HG03097 (cell line): ENCODE measurements at regions not wholly inside any gene's neighbourhood (a gene's known extent, or its start where the extent isn't known, plus 50 kb on each side); places are given as distances from the start of the nearest gene placed in this dataset.

Experiments used
- ATAC-seq: cut with Tn5 transposase; IDR thresholded peaks from one replicate; pipeline ENCODE4 v1.9.1; 2021; ENCODE audit not compliant: unreplicated experiment, low FRiP score

GRCh38 chr12:124402248-124403066, 107.6 kb downstream of the RFLNA start:
- ATAC-seq, result no peak

- no peak for ATAC-seq
These were observed 106.9 kb downstream of the RFLNA start for GRCh38 chr12:124401704-124402221.

- ATAC-seq, result no peak
These were observed 105.2 kb downstream of the RFLNA start for GRCh38 chr12:124400124-124400523.

GRCh38 chr12:124399622-124400021, 104.7 kb downstream of the RFLNA start:
- ATAC-seq, result no peak

GRCh38 chr12:124398578-124399227, 103.8 kb downstream of the RFLNA start:
- ATAC-seq, result no peak

- no peak for ATAC-seq
These were observed 103.1 kb downstream of the RFLNA start for GRCh38 chr12:124397807-124398577.

GRCh38 chr12:124397399-124397679, 102.4 kb downstream of the RFLNA start:
- ATAC-seq, result no peak

GRCh38 chr12:124396544-124397398, 101.9 kb downstream of the RFLNA start:
- no peak for ATAC-seq

GRCh38 chr12:124395986-124396385, 101.1 kb downstream of the RFLNA start:
- ATAC-seq, result no peak

GRCh38 chr12:124395284-124395752, 100.4 kb downstream of the RFLNA start:
- ATAC-seq, result no peak

GRCh38 chr12:124394462-124395128, 99.7 kb downstream of the RFLNA start:
- no peak for ATAC-seq

GRCh38 chr12:124393831-124394230, 98.9 kb downstream of the RFLNA start:
- no peak for ATAC-seq

GRCh38 chr12:124393414-124393790, 98.5 kb downstream of the RFLNA start:
- ATAC-seq, result no peak

GRCh38 chr12:124392667-124393413, 97.9 kb downstream of the RFLNA start:
- ATAC-seq, result no peak

- ATAC-seq, result no peak
These were observed 97.4 kb downstream of the RFLNA start for GRCh38 chr12:124392271-124392666.

- no peak for ATAC-seq
These were observed 96.7 kb downstream of the RFLNA start for GRCh38 chr12:124391340-124392261.

GRCh38 chr12:124390442-124391097, 95.7 kb downstream of the RFLNA start:
- no peak for ATAC-seq
